LNCaP clone FGC (cell line): ENCODE measurements at regions not wholly inside any gene's neighbourhood (a gene's known extent, or its start where the extent isn't known, plus 50 kb on each side); places are given as distances from the start of the nearest gene placed in this dataset.
"Not testable (repeated sequence)": the region's sequence is repeated elsewhere in the genome, so short reads cannot be mapped to it uniquely, and the experiment has no call there.

Experiments
- DNase-seq: peaks from one replicate; pipeline ENCODE4 v3.0.0-alpha.2; 2011; ENCODE audit warnings: low read depth
- H3K4me3 ChIP-seq: 2 replicates; pipeline ENCODE4 v1.5.1; 2011; ENCODE audit warnings: mild to moderate bottlenecking, low read depth, low read length, control low read depth
- CTCF ChIP-seq: IDR thresholded peaks from 2 replicates; pipeline ENCODE4 v1.5.1; 2012; ENCODE audit warnings: mild to moderate bottlenecking; ENCODE audit not compliant: control insufficient read depth, insufficient read depth; ENCODE audit errors: extremely low read depth

GRCh38 chr18:30852541-30852940, 190.0 kb downstream of the DSC3 start:
- TF ChIP-seq CTCF, result no peak
- no peak for DNase-seq
- H3K4me3 ChIP-seq, result no peak overlapping the region

GRCh38 chr18:30839056-30839561, 203.4 kb downstream of the DSC3 start:
- not testable (repeated sequence) for H3K4me3 ChIP-seq, DNase-seq

GRCh38 chr18:30828700-30829099, 213.8 kb downstream of the DSC3 start:
- DNase-seq, result no peak
- no peak for TF ChIP-seq CTCF
- H3K4me3 ChIP-seq, result no peak overlapping the region

- no peak for TF ChIP-seq CTCF
- H3K4me3 ChIP-seq, result no peak overlapping the region
- DNase-seq, result no peak
Observed at GRCh38 chr18:30819619-30820018, 222.9 kb downstream of the DSC3 start.

- no peak for DNase-seq
- no peak overlapping the region for H3K4me3 ChIP-seq
- TF ChIP-seq CTCF, result no peak
Observed at GRCh38 chr18:30814446-30814845, 228.1 kb downstream of the DSC3 start.

- DNase-seq, result no peak
- H3K4me3 ChIP-seq, result no peak overlapping the region
- TF ChIP-seq CTCF, result no peak
Observed at GRCh38 chr18:30811580-30811979, 231.0 kb downstream of the DSC3 start.

- DNase-seq, result no peak
- H3K4me3 ChIP-seq, result no peak overlapping the region
- TF ChIP-seq CTCF, result no peak
Observed at GRCh38 chr18:30810580-30810979, 232.0 kb downstream of the DSC3 start.
